HepG2 (cell line): ENCODE measurements at regions not wholly inside any gene's neighbourhood (a gene's known extent, or its start where the extent isn't known, plus 50 kb on each side); places are given as distances from the start of the nearest gene placed in this dataset.

Experiments used
- ATF6 ChIP-seq: sonication (generic); formaldehyde crosslinking; conservative IDR thresholded peaks from 2 replicates; pipeline ENCODE4 v1.4.0; 2020; ENCODE audit warnings: missing genetic modification reagents
- CENPT ChIP-seq: sonication (generic); formaldehyde crosslinking; IDR thresholded peaks from 2 replicates; pipeline ENCODE4 v1.8.0; 2022; ENCODE audit warnings: low read depth, mild to moderate bottlenecking, moderate library complexity, missing genetic modification reagents
- CTCF ChIP-seq: sonication (generic); formaldehyde crosslinking; IDR thresholded peaks from 2 replicates; pipeline ENCODE4 v1.5.0; 2020; ENCODE audit warnings: mild to moderate bottlenecking, missing genetic modification reagents, moderate library complexity
- MEIS2 ChIP-seq: sonication (generic); formaldehyde crosslinking; IDR thresholded peaks from 2 replicates; pipeline ENCODE4 v1.9.0; 2021; ENCODE audit warnings: mild to moderate bottlenecking, missing genetic modification reagents
- MYC ChIP-seq: sonication (generic); formaldehyde crosslinking; IDR thresholded peaks from 2 replicates; pipeline ENCODE4 v1.9.0; 2021; ENCODE audit warnings: missing genetic modification reagents, borderline replicate concordance
- PHF20 ChIP-seq: sonication (generic); formaldehyde crosslinking; IDR thresholded peaks from 2 replicates; pipeline ENCODE4 v1.5.0; 2020; ENCODE audit warnings: mild to moderate bottlenecking, missing genetic modification reagents
- SMARCE1 ChIP-seq: fragments of 450-650 bp; IDR thresholded peaks from 2 replicates; pipeline ENCODE4 v1.6.1; 2017; ENCODE audit warnings: borderline replicate concordance
- ZBTB34 ChIP-seq: sonication (generic); formaldehyde crosslinking; IDR thresholded peaks from 2 replicates; pipeline ENCODE4 v1.8.0; 2022; ENCODE audit warnings: mild to moderate bottlenecking, missing genetic modification reagents
- ZNF24 ChIP-seq: fragments of 450-650 bp; IDR thresholded peaks from 2 replicates; pipeline ENCODE4 v1.6.1; 2017; ENCODE audit warnings: antibody characterized with exemption, mild to moderate bottlenecking
- ZNF253 ChIP-seq: sonication (generic); formaldehyde crosslinking; IDR thresholded peaks from 2 replicates; pipeline ENCODE4 v1.8.0; 2022; ENCODE audit warnings: mild to moderate bottlenecking, missing genetic modification reagents, borderline replicate concordance
- ZNF564 ChIP-seq: sonication (generic); formaldehyde crosslinking; IDR thresholded peaks from 2 replicates; pipeline ENCODE4 v1.8.1; 2023; ENCODE audit warnings: mild to moderate bottlenecking, missing genetic modification reagents

- TF ChIP-seq SMARCE1 (no peak), ATF6 (CRISPR knock-in tag) (no peak), ZNF24 (no peak), ZNF564 (CRISPR knock-in tag) (no peak), PHF20 (CRISPR knock-in tag) (no peak), CTCF (no peak), CENPT (no peak), ZBTB34 (CRISPR knock-in tag) (no peak), MYC (CRISPR knock-in tag) (no peak), MEIS2 (CRISPR knock-in tag) (no peak), ZNF253 (no peak)
These were observed 137.8 kb downstream of the CSNK2A3 start for GRCh38 chr11:11215058-11215815.
